Stimulated activated CD8-positive, alpha-beta memory T cell treated with anti-CD3 and anti-CD28 coated beads, Interleukin-7, amount 100 ng/mL, for 4 hours (primary cell): ENCODE measurements at regions not wholly inside any gene's neighbourhood (a gene's known extent, or its start where the extent isn't known, plus 50 kb on each side); places are given as distances from the start of the nearest gene placed in this dataset.

ENCODE experiments used
- DNase-seq, 2 donors: peaks; one replicate each; pipeline ENCODE4 v3.0.0-alpha.2; 2020; ENCODE audit warnings: low read depth in 2 of 2

GRCh38 chr2:33785201-33786106 is 186.4 kb upstream of the FAM98A start:
- DNase-seq: no peak

GRCh38 chr2:33784488-33784887 is 185.4 kb upstream of the FAM98A start:
- no peak for DNase-seq

GRCh38 chr2:33782395-33783230 is 183.5 kb upstream of the FAM98A start:
- no peak for DNase-seq

- DNase-seq: no peak
Observed at GRCh38 chr2:33777786-33778185, 178.7 kb upstream of the FAM98A start.

- DNase-seq: no peak
Observed at GRCh38 chr2:33775306-33775705, 176.2 kb upstream of the FAM98A start.

GRCh38 chr2:33770023-33770422 is 170.9 kb upstream of the FAM98A start:
- DNase-seq: no peak

GRCh38 chr2:33766175-33766574 is 167.1 kb upstream of the FAM98A start:
- DNase-seq: no peak

GRCh38 chr2:33765122-33765521 is 166.0 kb upstream of the FAM98A start:
- no peak for DNase-seq

- no peak for DNase-seq
Observed at GRCh38 chr2:33764551-33764950, 165.5 kb upstream of the FAM98A start.

GRCh38 chr2:33763671-33764310 is 164.7 kb upstream of the FAM98A start:
- no peak for DNase-seq

GRCh38 chr2:33762636-33763035 is 163.5 kb upstream of the FAM98A start:
- no peak for DNase-seq

- DNase-seq: no peak
Observed at GRCh38 chr2:33746208-33746800, 147.2 kb upstream of the FAM98A start.

GRCh38 chr2:33735096-33735495 is 136.0 kb upstream of the FAM98A start:
- no peak for DNase-seq

GRCh38 chr2:33730804-33731203 is 131.7 kb upstream of the FAM98A start:
- no peak for DNase-seq

- DNase-seq: no peak
Observed at GRCh38 chr2:33730193-33730592, 131.1 kb upstream of the FAM98A start.

- no peak for DNase-seq
Observed at GRCh38 chr2:33729353-33729752, 130.3 kb upstream of the FAM98A start.

- no peak for DNase-seq
Observed at GRCh38 chr2:33728106-33728505, 129.0 kb upstream of the FAM98A start.

GRCh38 chr2:33727361-33728032 is 128.4 kb upstream of the FAM98A start:
- no peak for DNase-seq

- DNase-seq: no peak
Observed at GRCh38 chr2:33726415-33726814, 127.3 kb upstream of the FAM98A start.

- DNase-seq: no peak
Observed at GRCh38 chr2:33723329-33723728, 124.2 kb upstream of the FAM98A start.

GRCh38 chr2:33719067-33719466 is 120.0 kb upstream of the FAM98A start:
- no peak for DNase-seq
